Vagina (tissue), 2 donors: ENCODE measurements at regions not wholly inside any gene's neighbourhood (a gene's known extent, or its start where the extent isn't known, plus 50 kb on each side); places are given as distances from the start of the nearest gene placed in this dataset.

Source experiments
- CTCF ChIP-seq, 3 experiments: fragments of 450-650 bp in 2 of 3; fragments of 200-600 bp in 1 of 3; sonication (generic) in 1 of 3; IDR thresholded peaks; one replicate each; pipeline ENCODE4 v1.5.1; 2017 to 2019; ENCODE audit warnings: antibody characterized with exemption in 3 of 3, mild to moderate bottlenecking in 2 of 3, moderate library complexity in 2 of 3
- POLR2AphosphoS5 ChIP-seq, 2 donors: sonication (generic); formaldehyde crosslinking; IDR thresholded peaks; one replicate each; pipeline ENCODE4 v1.9.0; 2017; ENCODE audit warnings: antibody characterized with exemption in 2 of 2, mild to moderate bottlenecking in 2 of 2, low read depth in 1 of 2; ENCODE audit not compliant: insufficient read depth in 1 of 2

DNA sequence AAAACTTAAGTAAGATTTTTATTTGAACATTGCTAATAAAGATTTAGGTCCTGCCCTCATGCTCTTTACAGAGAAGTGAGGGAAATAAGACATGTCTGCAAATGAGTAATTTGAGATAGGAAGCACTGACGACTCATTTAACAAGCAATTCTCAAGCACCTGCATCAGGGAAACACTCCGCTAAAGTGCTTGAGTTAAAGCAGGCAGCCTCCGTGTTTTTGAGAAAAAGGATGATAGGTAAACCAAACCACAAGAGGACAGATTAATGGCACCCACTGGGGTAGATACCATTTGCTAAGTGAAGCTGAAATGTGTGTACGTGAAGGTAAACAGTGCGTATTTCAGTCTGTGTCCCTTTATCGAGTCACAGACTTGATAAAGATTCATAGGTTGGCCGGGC, 184.6 kb upstream of the CARD18 start:
- TF ChIP-seq CTCF (IDR thresholded peaks at IDR 0.05) (no peak), POLR2AphosphoS5 (IDR thresholded peaks at IDR 0.05; ENCODE audit: insufficient read depth in 1 of 2, low read depth in 1 of 2) (no peak)
